ENCODE measurements at regions not wholly inside any gene's neighbourhood (a gene's known extent, or its start where the extent isn't known, plus 50 kb on each side); places are given as distances from the start of the nearest gene placed in this dataset.

DNA sequence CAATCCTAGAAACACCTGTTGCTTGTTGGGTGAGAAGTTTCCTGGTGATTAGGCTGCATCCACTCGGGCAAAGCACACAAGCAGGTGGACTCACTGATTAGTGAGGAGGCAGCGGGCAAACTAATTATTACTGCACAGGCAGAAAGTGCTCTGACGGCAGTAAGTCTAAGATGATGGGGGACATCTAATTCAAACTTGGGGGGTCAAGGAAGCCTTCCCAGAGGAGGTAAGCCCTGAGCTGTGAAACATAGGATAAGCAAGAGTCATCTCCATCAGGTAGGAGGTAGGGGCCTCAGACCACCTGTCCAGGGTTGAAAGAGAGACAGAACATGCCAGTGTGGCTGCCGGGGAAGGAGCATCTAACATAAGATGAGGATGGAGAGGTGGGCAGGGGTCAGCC is 1578.4 kb upstream of the TMEM132C start:
- TF ChIP-seq CTCF (conservative IDR thresholded peaks at IDR 0.05; ENCODE audit: low read depth, low read length), result no peak
- no peak for TF ChIP-seq EZH2phosphoT487 (IDR thresholded peaks at IDR 0.05; ENCODE audit: borderline replicate concordance, low read length)

Data from PC-3 (cell line).